NK-92 treated with Interleukin-12 subunit alpha and Interleukin-12 subunit beta, amount 100 ng/mL, for 24 hours (cell line): ENCODE measurements at regions not wholly inside any gene's neighbourhood (a gene's known extent, or its start where the extent isn't known, plus 50 kb on each side); places are given as distances from the start of the nearest gene placed in this dataset.
A peak's percentile ranks its signal among the peaks of the same experiment; 100 is the strongest.

Source experiments
- DNase-seq: peaks from one replicate; lab custom pipeline; 2025; lab: John Stamatoyannopoulos, UW

DNA sequence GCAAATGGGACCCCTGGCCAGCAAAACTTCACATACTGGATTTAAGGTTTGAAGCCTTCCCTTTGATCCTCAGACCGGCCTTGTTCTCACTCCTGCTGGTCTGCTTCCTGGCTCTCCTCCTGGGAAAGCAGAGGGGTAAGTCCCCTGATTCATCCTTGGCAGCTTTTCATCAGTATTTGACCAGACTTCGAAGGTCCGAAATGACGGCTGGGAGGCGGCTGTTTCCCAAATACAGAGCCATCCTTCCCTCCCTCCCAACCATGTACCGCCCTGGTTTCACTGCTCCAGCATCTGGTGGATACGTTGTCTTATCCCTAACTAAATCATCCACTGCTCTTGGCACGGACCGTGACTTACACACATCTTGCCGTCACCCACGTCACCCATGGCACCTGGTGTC, 265.5 kb downstream of the BCOR start:
- DNase-seq, result no peak

DNA sequence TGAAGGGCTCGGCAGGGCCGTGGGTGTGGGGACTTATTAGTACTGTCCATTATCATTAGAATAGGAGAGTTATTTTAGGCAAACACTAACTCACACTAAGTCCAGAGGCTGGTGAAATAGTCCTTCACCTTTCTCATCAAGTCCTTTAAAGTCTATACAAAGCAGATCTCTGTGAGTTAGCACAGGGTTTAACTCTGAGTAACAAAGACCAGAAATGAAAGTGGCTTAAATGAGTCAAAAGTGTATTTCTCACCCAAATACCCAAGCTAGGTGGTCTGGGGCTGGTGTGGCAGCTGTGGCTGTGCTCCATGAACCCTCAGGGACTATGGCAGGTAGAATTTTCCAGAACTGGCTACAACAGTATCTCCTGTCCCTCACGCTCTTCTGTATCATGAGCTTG, 263.2 kb downstream of the BCOR start:
- no peak for DNase-seq

DNA sequence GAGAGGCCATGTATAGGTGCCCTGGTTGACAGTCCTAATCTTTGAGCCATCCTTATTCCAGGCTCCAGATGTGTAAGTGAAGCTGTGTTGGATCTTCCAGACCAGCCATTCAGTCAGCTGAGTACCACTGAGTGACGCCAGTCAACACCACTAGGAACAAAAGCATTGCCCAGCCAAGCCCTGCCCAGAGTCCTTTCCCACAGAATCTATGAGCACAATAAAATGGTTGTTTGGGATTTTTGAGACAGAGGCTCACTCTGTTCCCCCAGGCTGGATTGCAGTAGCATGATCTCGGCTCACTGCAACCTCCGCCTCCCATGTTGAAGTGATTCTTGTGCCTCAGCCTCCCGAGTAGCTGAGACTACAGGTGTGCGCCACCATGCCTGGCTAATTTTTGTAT, 262.5 kb downstream of the BCOR start:
- DNase-seq, result no peak

DNA sequence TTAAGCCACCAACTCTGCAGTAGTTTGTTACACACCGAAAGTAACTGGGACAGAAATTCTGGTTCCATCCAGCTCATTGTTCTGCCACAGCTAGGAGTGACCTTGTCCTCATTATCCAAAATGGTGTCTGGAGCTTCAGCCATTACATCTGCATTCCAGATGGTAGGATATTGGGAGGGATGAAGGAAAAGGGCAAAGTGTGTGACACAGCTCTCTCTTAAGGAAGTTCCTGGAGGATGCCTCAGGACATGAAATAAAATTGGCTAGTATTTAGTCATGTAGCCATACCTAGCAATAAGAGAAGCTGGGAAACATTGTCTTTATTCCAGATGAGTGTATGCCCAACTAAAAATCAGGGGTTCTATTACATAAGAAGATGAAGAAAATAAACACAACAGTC, 262.0 kb downstream of the BCOR start:
- DNase-seq, result no peak

DNA sequence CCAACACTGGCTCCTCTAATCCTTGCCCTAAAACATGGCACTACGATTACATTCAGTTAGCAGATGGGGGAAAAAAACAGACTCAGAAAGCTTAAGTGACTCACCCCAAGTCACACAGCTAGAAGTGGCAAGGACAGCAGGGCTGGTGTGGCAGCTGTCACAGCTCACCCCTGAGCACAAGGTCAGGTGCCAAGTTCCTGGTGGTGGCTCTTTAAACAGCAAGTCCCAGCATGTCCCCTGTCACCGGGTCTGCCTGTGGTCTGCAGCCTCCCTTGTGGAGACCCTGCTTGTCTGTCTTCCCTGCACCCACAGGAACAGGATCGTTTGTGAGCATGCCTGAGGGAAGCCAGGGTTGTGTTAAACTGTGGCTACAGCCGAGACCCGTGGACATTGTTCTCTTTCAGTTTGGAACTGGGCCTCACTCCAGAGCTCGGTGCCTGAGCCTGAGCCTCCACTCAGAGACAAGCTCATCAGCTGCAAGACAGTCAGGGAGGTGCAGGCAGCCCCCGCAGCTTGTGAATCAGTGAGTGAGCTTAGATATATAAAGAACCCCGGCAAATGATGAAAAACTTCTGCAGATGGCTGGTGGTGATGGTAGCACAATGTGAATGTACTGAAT, 260.8 kb downstream of the BCOR start:
- DNase-seq, result peak; percentile 4

DNA sequence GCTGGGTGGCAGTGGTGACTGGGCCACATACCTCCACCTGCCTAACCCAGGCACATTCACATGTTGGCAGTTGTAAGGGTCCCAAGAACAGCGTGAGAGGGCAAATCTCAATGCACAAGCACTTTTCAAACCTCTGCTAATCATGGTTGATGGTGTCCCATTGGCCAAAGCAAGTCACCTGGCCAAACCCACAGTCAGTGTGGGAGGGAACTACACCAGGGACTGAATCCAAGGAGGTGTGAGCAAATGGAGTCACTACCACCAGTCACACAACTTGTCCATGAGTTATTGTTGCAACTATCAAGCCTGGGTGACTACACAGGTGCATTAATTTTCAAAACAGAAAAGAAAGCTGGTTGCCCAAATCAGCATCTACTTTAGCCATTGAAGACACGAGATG, 260.1 kb downstream of the BCOR start:
- no peak for DNase-seq

DNA sequence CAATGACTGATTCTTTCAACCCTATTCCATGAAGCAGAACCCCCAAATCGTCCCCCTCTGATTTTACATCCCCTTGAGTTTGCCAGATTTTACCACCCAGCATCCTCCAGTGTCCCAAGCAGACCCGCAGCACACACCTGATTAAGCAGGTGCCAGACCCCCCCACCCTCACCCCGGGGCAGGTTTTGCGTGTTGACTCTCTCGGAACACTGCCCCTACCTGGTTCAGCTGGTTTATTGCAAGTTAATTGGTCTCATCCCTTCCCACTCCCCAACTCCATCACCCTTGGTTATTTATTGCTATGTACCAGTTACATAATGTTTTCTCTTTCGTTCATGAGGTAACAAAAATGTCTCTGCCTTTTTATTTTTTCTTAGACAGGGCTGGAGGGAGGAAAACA, 258.4 kb downstream of the BCOR start:
- no peak for DNase-seq

DNA sequence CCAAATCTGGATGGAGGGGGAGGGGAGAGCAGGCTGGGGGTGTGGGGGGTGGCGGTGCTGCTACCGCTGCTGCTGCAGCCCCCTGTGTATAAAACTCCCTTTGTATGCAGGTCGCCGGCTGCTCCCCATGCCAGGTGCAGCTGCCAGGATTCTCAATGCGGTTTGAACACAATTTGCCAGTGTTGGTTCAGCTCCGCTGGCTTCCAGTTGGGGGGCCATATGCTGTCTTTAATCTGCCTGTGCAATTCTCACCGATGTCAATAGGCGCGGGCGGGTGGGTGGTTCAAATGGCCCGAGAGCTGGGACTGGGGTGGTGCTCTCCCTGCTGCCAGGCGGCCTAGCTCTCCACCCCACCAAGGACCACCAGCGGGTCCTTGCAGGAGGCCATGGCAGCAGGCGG, 257.6 kb downstream of the BCOR start:
- no peak for DNase-seq

DNA sequence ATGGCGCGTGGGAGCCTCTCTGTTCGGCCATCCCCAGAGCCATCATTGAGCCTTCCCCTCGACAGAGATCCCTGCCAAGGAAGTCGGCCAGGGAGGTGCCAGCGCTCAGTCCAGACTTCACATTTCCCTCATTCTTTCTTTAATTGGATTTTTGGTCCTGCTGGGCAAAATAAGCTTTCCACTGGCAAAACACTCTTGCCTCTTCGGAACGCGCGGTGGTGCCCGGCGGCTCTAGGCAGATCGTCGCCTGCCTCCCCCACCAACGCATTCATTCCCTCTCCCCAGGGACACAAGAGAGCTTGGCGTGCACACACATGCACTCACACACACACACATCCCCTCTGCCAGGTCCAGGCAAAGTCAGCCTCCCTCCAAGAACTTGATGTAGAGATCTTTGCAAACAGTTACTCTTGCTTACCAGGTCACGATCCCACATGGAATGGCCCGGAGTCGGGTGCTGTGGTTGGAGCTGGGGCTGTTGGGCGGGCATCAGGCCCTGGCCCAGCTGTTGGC, 257.1 kb downstream of the BCOR start:
- DNase-seq, result no peak

DNA sequence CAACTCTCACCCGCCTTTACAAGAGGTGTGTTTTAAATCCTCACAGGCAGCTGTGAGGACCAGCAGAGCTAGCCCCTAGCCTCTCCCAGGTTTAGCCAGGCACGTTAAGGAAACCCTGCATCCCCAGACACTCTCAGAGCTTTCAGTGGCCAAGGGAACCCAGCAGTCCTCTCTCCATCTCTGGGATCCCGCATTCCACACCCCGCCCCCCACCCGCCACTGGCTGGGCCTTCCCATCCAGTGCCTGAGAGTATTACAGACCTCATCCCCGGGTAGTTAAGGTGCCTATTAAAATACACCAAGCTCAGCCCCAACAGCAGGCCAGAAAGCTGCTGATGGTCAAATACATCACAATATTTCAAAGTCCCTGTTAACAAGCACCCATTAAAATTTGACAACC, 256.2 kb downstream of the BCOR start:
- no peak for DNase-seq

DNA sequence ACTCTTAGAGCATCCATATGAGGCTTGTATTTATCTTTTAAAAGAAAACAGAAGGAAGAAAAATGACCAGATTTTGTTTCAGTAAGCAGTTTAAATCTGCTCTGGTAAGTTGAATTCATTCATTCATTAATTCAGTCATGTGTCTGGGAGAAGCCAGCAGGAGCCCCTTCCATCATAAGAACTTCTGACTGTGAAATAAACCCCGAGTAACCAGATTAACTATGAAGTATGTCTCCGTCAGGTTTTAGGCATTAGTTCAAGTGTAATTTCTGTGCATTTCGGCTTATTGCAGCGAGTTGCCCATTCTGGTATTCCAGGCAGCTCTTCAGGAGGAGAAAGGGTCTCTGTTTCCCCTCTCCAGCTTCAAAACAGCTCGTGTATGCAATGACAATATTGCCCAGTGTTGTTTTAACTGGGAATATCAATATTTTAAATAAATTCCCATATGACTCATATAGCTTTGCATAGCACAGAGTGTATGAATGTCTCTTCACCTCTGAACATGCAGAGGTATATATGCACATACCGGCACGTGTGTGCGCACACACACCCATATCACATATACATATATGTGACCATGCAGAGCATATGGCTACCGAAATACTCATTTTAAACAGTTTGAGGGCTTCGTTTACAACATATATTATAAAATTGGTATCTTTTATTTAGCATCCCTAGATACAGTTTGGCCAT, 255.3 kb downstream of the BCOR start:
- DNase-seq, result no peak

DNA sequence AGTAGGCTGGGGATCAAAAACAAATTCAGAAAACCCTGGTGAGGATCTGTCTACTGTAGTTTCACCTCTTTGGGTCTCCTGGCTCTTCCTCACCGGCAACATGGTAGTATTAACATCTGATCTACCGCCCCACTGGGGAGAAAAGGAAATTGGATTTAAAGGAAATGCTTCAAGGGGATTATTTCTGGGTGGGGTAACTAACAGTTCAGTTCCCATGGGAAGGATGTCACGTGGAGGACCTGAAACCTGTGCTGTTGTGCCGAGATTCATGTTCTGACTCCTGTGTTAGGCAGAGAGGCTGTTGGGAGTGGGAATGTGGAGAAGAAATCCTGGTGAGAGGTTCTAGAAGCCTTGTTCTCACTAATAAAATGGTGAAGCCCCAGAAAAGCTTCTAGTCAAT, 254.4 kb downstream of the BCOR start:
- DNase-seq, result no peak

DNA sequence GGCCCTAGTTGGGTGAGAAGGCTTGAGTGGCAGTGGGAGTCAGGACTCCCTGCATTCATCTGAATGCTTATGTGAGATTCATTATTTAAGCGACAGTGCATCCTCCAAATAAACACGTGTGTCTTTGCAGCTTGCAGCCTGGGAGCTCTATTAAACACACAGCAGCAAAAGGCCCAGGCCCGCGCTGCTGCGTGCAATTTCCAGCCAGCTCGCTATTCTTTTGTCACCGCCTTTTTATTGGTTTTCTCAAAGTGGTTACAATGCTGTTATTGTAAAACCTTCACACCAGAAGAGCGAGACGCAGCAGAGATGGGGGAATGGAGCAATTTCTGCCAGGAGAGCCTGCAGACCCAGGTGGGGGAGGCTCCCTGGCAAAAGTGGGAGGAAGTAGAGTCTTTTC, 252.5 kb downstream of the BCOR start:
- DNase-seq, result no peak

DNA sequence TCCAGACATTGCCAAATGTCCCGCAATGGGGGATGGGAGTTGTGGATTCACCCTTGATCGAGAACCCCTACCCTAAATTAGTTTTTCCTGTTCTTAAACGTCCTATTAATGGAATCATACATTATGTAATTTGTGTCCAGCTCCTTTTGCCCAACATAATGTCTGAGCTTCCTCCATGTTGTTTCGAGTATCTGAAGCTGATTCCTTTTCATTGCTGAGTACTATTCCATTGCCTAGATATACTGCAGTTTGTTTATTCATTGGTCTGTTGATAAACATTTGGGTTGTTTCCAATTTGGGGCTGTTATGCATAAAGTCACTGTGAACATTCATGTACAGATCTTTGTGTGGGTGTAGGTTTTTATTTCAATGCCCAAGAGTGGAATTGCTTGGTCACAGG, 251.3 kb downstream of the BCOR start:
- no peak for DNase-seq

DNA sequence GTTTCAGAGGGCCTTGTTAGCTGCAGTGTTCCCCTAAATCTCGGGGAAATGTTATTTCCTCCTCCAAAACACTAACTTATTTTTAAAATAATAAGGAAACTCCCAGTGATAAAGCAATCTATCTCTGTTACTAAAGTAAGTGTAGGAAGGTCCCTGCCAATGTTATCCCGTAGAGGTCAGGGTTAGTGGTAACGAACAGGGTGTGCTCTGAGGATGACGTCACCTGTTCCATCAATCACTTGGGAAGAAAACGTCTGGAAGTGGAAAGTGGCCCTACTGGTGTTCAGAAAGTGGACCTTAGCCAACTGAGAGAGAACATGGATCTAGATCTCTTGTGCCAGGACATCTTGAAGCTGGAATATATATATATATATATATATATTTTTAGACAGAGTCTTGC, 249.5 kb downstream of the BCOR start:
- no peak for DNase-seq

DNA sequence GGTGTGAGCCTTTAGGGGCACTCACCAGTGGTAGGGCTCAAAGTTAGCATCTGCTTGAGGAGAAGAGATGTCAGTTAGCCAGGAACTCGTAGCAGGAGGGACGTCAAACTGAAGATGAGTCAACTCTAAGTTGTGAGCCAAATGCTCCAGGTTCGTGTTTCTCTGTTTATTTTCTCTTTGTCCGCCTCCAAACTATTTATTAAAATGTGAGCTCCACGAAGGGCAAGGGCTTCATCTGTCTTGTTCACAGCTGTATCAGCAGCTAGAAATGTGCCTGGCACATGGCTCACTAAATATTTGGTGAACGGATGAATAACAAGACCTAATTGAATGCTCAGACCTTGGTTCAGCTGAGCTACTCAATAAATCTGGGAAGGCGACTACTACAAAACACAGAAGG, 248.9 kb downstream of the BCOR start:
- DNase-seq, result no peak

DNA sequence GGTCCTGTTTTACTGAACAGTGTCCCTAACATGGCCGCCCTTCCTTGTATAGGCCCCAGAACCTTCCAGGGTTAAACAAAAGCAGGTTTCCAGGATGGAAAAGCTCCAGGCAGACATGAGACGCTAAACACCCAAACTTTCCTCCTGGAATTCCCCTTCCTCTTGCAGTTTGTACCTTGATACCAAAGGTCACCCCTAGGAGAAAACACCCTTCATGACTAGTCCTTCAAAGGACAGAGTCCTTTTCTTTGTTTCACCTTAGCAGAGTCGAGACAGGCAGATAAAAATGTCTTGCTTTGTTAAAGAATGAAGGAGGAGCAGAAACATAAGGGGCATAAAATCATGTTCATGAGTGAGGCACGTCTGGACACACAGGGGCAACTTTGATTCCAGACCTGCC, 247.5 kb downstream of the BCOR start:
- DNase-seq, result no peak

DNA sequence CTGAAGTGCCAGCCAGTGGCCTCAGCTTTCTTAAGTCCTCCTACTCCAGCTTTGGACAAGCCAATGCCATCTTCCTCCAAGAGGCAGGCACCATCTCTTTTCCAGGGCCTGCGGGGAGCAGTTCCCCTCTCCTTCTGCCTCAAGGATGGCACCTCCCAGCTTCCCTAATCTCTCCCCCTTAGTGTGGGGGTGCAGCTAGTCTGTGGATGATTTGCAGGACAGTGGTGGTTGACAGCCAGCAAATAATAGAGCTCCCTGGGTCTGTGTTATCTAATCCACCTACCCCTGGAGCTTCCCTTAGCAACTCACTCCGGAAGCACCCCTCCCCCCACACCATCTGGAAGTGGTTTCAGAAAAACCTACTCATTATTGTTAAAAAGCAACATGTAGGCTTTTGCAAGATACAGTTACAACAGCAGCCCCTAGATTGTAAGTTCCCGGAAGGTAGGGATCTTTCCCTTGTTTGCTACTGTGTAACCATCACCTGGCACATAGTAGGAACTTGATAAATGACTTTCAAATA, 247.1 kb downstream of the BCOR start:
- peak; percentile 6 for DNase-seq

DNA sequence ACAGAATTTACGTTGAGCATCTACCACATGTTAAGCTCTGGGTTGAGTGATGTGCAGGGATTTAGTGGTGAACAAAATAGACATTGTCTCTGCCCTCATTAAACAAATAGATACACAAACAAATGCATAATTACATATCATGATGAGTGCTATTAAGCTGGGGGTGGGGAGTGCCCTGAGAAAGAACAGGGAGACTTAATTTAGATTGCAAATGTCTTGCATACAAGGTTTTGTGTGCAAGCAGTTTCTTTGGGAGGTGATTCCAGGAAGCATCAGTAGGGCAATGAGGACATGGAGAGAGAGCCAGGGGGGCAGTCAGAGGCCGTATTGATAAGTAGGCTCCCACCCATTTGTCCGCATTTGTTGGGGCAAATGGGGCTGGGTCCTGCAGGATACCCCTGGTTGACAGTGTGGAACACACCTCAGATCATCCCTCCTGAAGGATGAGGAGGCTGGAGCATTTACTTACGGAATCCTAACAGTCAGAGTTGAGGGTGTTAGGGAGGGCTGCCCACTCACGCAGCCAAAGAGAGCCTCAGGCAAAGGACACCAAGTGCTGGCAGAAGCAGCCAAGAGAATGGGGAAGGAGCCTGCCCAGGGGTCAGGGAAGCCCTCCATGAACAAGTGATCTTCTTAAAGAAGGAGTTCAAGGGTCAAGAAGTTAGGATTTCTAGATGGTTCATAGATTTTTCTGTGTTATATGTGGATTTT, 245.9 kb downstream of the BCOR start:
- no peak for DNase-seq

DNA sequence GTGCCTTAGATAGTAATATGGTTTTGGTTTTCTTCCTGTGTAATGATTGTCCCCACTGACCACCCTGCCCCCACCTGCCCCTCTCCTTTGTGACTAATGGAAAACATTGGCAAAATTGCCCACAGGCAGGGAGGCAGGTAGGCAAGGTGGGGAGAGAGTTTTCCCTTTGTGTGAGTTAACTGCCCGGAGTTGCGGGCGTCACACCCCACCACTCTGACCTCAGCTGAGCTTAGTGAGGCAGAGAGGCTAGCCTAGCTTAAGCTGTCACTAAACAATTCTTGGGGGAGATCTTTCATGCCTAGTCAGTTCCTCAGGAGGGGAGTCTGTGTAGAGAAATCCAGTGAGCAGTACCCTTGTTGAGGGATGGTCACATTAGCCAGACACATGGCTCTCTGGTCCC, 245.3 kb downstream of the BCOR start:
- no peak for DNase-seq

DNA sequence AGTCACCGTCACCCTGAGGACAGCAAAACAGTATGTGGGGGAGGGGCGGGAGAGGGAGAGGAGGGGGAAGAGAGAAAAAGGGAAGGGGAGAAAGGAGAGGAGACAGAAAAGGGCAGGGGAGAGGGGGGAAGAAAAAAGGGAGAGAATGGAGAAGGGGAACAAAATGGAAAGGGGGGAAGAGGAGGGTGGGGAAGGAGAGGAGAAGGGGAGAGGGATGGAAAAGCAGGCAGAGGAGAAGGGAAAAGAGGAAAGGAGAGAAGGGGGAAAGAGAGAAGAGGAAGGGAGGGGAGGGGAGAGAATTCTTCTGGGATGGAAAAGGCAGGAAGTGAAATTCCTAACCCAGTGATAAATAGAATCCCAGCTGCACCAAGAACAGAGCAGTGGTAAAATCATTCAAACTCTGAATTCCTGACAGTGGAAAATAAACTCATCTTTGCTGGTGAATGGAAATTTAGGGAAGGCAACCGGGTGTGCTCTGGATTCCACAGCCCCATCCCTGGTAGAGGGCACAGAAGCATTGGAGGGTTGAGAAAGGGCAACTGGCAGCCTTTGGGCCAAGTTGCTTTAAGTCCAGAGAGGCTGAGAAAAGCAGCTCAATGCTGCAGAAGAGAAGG, 244.2 kb downstream of the BCOR start:
- no peak for DNase-seq
